ENCODE measurements at regions not wholly inside any gene's neighbourhood (a gene's known extent, or its start where the extent isn't known, plus 50 kb on each side); places are given as distances from the start of the nearest gene placed in this dataset.
"Not testable (repeated sequence)": the region's sequence is repeated elsewhere in the genome, so short reads cannot be mapped to it uniquely, and the experiment has no call there.

DNA sequence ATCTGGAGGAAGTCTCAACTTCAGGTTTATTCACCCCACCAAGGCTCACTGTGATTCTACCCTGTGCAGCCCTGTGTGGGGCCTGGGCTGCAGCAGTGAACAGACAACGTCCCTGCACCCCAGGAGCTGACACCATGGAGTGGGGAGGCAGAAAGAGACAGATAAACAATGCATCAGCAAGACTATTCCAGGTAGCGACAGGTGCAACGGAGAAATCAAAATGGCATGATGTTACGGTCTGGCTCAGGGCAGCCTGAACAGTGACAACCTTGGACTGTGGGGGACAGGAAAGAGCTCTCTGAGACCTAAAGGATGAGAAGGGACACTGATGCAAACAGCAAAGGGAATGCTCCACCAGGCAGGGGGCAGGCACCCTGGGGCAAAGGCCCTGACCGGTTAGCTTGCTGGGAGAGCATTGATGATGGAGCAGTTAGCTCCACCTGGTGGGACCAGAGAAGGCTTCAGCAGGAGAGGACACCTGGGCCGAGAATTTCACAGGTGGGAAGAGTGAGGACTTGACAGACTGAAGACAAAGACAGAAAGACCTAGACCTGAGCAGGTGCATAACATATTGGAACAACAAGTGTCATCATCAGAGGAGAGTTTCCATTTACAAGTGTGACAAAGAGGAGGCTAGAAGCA is 589.9 kb downstream of the MATN1 start:
- no peak for DNase-seq

DNA sequence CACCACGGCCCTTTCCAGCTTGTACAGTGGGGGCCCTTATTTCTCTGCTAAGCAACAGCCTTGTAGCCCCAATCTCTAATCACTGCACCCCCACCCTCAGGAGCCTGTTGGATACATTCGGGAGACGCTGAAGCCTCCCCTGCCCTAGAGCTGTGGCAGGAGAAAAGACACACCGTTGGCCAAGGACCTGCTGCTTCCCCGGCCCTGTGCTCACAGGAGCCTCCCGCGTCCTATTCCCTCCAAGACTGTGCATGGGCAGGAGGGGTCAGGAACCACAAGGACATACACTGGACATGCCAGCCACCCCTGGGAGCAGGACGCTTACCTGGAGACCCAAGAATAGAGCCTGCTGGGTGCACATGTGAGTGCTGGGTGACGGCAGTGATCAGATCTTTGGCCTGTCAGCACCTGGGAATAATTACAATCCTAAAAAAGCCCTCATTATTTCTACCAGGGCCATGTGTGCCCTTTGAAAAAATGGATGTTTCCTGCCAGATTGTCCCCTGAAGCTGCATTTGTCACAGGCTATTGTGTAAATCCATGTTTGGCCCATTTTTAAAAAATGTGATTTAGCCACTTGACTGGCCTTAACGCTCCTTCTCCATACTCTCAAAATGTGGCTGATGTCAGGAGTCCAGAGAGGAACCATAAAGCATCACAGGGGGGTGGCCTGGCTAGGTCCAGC is 590.6 kb downstream of the MATN1 start:
- DNase-seq, result no peak

DNA sequence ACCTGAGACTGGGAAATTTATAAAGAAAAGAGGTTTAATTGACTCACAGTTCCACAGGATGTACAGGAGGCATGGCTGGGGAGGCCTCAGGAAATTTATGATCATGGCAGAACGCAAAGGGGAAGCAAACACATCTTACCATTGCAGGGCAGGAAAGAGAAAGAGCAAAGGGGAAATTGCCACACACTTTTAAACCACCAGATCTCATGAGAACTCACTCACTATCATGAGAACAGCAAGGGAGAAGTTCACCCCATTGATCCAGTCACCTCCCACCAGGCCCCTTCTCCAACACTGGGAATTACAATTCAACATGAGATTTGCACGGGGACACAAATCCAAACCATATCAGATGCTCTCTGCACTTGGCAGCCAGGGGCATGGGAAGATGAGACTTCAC is 592.8 kb downstream of the MATN1 start:
- not testable (repeated sequence) for DNase-seq

DNA sequence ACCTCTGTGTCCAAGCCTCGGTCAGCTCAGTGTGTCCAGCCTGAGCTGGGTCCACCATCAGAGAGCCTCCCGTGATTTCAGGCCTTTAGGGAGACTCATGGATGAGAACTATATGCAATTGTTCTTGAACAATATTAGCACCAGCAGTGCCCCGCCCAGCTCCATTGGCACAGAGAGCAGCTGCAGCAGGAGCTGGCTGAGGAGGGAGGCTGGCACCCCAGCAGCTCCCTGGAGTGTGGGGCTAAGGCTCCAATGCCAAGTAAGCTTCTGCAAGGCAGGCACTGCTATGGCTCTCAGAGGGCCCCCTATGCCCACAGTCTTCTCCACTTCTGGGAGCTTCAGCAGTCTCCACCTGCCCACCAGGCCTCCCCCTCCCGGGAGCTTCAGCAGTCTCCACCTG is 593.3 kb downstream of the MATN1 start:
- no peak for DNase-seq

DNA sequence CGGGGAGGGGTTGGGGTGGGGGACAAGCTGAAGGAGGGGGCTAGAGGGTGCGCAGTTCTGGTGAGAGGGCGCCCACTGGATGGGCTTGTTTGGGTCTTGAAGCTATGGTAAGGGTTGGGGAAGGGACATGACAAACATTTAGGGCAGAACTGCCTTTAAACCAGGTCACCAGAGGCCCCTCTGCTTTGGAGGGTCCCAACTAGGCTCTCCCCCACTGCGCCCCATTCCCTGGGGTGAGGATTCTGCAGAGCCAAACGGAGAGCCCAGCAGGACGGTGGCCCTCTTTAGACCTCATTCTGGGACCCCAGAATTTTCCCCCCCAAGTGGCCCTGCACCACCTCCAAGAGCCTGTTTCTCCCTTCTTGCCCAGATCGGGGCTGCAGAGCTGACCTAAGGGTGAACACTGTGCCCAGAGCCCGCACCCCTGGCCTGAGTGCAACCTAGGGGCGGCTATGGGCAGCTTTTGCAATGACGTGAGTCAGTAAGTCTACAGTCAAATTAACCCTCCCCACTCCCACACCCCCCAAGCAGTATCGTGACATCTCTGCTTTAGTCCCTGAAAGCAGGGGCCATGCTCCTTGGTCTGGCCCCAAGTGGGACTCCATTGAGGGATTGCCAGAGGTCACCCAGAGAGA is 593.8 kb downstream of the MATN1 start:
- DNase-seq, result no peak

DNA sequence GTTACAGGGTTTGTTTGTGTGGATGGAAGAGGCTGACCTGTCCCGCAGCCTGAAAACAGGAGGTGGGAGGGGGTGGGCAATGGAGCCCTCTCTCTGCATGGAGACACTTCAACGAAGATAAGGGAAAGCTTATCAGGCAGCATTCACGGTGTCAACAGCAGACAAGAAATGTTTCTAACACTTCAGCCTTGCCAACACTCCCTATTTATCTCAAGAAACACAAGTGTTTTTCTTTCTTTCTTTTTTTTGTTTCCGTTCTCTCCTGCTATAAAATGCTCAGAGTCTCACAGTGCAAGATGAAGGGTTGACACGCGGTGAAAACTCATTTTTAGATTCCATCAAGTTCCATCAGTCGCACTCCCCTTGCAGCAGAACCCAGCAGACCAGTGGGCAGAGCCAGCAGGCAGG is 594.4 kb downstream of the MATN1 start:
- DNase-seq, result no peak

DNA sequence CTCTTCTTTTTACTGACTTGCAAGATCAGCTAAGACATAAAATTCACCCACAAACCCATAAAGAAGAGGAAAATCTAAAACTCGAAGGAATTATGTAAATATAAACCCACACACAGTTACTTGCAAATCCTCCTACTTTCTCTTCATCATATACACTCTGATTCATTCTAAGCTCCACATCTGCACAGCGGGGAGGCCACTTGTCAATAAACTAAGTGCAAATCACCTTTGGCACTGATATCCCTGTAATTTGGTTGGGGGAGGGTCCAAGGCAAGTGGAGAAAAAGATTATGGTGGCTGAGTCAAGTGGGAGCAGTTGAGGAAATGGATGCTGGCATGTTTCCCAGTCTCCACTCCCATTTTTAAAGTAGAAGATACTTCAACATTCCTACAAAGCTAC is 596.5 kb downstream of the MATN1 start:
- no peak for DNase-seq

DNA sequence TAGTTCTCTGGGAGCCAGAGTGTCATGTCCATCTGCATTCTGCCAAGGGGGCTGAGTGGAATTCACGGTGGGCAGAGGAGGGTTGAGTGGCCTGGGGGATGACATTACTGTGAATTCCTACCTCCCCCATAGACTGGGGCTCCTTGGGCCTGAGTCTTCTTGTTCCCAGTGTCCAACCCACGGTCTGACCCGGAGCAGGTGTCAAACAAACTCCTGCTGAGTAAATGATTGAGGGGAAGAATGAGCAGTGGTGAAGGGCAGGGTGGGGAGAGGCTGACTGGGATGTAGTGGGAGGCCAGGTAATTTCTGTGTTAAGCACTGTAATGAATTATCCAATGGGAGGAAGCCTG is 597.6 kb downstream of the MATN1 start:
- DNase-seq, result no peak

DNA sequence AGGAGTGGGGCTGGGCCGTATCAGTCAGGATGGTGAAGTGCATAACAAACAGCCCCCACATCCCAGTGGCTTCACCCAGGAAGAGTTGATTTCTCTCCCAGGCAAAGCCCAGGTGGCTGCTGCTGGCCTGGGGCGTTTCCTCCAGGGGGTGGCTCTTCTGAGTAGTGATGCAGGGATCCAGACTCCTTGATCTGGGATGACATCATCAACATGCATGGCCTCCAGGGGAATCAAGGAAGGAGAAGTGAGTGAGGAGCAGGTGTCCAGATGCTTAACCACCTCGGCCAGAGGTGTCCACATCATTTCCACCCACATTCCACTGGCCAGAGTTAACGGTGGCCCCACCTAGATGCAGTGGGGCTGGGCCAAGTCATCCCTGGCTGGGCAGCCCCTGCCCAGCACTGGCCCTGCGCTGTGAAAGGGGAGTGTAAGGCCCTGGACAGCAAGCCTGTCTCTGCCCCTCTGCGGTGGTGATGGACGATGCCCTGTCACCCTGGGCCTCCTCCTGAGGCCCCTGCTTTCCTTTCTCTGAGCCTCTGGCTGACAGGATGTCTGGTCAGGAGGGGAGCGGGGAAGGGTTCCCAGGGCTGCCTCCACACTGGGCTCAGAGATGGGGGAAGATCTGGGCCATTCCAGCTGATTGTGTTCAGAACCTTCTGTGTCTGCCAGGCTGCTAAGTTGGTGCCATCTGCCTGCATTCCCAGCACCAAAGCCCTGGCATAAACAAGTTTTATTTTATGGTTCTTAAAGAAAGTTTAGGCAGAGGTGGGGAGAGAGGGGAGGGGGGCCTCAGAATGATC is 598.2 kb downstream of the MATN1 start:
- no peak for DNase-seq

DNA sequence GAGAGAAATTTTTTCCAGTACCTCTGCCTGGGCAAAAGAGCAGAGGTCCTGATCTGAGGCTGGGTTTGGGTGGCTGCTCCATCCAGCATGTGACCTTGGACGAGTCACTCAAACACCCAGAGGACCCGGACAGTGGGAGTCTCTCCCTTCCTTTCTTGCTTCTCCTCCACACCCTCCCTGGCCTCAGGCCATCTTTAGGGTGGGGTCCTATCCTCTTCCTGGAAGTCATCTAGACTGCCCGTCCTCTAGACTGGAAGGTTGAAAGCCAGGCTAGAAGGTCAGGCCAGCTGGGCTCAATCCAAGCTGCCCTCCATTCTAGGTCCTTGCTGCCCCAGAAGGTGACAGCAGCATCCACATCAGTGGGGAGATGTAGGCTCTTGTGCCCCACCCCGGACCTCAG is 599.5 kb downstream of the MATN1 start:
- DNase-seq, result no peak

DNA sequence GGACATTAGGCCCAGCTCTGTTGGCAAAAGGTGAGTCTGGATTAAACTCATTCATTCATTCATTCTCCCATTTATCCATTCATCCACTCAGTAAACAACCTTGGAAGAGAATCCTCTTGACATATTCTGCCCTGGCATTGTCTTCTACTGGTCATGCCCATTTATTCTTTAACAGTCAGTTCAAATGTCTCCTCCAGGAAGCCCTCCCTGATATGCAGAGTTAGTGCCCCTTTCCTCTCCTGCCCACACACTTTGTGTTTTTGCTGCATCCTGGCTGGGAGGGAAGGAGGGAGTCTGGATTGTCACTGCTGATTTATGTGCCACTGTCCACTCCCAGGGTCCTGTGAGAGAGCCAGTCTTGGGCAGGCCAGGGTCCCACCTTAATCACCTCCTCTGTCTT is 600.3 kb downstream of the MATN1 start:
- DNase-seq, result no peak

DNA sequence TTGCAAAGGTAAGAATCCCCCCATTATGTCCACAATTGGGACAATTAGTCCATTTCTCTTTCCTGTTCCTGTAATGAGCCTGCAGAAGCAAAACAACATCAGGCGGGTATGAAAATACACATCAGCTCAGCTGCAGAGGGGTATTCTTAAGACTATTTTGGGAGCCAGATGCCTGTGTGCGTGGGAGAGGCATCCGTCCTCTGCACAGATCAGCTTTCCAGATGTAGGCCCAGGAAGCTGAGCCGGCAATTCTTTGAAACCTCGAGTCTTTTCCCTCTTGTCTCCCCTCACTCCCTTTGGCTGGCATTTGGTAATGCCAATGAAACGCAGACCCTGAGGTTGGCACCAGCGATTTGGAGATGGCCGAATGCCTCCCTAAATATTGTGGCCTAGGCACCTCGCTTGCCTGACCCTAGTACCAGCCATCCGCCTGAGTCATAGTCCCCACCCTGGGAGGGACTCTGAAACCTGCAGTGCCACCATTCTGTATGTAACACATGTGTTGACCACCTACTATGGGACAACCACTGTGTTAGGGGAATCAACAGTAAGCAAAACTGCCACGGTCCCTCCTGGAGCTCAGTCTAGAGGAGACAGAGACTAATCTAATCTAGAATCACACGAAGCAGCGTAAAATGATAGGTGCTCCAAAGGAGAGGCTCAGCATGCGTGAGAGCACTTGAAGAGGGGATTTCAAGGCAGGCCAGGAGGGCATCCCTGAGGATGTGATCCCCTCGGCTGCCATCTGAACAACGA is 603.0 kb downstream of the MATN1 start:
- no peak for DNase-seq

DNA sequence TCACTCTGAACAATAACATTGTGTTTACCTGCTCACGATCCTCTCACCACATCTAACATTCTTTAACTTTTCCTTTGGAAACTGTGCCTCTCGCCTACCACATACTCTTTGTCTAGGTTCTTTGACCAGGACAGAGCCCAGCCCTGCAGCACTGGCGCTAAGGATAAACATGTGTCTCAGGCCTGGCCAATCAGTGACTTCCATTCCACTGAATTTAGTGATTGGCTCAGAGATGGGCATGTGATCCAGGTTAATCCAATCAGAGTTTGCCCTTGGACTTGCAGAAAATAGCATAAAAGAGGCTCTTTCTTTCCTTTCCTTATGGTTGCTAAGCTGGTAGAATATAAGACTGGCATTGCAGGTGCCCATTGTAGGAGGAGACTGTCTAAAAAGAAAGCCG is 605.7 kb downstream of the MATN1 start:
- no peak for DNase-seq

DNA sequence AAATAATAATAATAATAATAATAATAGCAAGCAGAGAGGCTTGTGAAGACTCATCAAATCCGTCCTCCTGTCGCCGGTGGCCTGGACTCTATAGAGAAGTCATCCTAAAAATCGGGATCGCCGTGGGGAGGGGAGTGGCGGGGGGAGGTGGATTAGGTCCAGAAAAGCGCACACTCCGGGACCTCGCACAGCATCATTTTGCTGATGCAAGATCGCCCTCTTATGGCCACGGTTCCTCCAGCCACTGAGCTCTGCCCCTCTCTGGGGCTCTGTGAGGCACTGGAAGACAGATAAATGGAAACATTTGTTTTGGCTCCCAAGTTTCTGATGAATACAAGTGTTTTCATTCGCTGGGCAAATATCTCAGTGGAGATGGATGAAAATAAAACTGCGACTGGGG is 612.0 kb downstream of the MATN1 start:
- peak; percentile 43 for DNase-seq

DNA sequence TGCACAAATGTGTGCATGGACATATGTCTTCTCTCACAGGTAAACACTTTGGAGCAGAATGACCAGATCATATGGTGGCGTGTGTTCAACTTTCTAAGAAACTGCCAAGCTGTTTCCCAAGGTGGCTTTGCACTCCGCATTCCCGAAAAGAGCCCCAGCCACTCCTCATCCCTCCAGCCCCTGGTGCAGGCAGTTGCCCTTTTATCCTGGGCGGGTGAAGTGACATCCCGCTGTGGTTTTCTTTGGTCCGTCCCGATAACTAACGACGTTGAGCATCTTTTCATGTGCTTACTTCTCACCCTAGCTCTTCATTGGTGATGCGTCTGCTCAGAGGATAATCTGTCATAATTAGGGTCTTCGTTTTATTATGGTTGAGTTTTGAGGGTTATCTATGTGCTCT is 612.5 kb downstream of the MATN1 start:
- DNase-seq, result no peak

DNA sequence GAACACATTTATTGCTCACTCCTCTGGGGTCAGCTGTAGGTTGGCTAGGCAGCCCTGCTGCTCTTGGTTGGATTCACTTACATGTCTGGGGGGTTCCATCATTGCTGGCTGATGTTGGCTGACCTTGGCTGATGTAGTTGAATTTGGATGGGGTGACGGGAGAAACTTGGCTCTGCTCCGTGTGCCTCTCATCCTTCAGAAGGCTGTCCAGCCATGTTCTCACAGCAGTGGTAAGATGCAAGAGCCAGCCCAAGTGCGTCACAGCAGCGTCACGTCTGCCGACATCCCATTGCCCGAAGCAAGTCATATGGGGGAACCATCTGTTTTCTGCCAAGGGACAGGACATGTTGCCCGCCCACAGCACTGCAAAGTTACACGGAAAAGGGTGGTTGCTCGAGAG is 613.5 kb downstream of the MATN1 start:
- no peak for DNase-seq

DNA sequence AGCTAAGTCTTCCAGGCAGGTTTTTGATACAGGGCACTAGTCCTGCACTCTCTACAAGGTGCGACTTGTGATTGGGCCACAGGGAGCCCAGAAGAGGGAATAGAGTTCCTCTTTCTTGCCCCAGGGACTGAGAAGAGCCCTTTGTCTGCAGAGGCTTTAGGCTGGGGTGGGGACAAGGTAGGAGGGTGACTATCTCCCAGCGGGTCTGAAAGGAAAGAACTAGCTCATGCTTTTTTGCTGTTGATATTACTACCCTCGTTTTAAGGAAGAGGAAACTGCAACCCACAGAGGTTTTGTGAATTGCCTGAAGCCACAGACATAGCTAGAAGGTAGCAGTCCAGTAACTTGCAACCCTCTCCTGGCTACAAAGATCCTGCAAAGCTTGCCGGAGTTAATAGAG is 615.2 kb downstream of the MATN1 start:
- DNase-seq, result no peak

DNA sequence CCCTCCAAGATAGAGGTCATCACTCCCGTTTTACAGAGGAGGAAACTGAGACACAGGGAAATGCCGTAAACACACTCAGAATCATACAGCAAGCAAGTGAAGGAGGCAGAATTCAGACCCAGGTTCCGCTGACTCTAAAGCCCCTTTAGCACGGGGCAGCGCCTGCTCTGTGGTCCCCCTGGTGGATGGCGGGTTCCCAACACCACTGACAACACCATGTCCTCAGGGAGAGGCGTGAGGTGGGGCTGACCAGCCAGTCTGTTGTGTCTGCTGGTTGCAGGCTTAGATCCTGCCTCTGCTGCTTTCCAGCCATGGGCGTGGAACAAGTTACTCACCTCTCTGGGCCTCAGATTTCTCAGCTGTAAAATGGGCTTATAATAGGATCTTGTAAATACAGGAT is 617.3 kb downstream of the MATN1 start:
- no peak for DNase-seq

DNA sequence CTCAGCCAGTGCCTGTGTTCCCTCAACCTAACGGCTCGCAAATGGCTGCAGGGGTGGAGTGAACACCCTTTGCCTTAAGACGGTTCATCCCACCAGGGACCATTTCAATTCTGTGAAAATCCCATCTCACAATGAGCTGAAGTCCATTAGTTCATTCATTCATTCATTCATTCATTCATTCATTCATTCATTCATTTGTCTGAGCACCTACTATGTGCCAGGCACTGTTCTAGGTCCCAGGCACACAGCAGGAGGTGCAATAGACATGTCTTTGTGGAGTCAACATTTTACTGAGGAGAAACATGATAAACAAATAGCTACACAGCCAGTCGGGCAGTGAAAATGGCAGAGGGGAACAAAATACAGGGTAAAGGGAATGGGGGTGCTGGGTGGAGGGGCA is 618.8 kb downstream of the MATN1 start:
- no peak for DNase-seq

DNA sequence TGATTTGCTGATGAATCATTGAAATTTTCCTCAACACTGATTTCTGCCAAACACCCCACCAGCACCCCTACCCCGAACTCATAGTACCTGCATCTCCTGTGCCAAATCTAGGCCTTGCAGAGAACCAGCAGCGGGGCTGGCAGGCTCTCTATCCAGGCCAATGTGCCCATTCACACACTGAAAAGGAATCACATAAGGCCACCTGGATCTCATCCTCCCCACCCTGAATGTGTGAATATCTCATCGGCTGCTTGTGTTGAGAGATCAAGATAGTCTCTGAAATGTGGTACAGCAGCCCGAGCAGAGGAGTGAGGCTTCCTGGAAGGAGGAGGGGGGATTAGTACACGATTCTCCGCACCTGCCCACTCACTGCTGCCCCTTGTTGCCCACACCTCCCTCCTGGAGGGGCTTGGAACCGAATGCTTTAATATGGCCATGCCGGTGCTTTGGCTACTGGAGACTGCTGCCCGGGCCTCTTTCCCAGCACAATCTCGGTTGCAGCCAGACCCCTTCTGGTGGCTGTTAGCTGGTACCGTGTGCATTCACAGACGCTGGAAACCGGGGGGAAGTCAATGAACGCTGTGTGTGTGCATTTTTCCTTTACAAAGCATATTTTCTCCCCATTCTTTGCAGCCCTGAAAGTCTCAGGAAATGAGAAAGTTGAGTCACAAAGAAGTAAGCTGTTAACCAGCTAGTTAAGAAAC is 619.5 kb downstream of the MATN1 start:
- DNase-seq, result no peak

DNA sequence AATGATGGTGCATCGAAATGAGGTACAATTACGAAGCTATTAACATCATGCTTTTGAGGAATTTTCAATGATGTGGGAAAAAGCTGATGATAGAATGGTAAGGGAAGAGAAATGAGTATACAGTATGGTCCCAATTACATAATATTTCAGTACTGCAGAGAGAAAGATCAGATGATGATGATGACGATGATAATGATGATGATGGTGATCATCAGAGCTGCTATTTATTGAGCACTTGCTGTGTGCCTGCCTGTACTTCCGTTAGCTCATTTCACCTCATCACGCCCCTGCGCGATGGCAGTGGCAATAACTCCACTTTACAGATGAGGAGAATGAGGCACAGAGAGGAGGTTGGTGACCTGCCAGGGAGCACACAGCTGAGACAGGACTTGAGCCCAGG is 620.8 kb downstream of the MATN1 start:
- no peak for DNase-seq

DNA sequence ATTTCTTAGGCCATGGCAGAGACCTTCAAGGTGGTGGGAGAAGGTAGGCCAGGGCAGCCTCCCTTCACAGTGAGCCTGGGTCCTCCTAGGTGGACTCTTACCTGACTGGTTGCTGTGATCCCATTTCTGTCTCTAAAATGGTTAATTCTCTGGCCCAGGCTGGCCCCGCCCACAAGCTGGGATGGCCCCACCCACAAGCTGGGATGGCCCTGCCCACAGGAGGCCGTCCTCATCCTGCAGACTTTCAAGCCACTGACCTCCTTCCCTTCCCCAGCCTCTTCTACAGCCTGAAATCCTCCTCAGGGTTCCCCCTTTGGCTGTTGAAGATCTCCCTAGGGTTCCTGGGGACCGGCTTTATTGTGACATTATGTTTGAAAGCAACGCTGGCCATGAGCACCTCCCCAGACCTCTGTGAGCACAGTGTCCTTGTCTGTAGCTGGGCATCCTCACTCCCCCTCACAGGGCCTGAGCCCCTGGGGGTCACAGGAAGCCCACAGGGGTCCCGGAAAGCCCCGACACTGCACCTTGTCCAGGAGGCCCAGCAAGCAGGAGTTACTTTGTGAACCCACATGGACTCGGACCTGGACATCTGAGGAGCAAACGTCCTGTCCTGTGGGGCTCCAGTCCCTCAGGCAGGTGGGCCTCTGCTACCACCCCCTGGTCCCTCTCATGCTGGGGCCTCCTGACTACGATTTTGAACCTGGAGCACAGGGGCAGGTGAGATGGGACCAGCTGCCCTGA is 621.7 kb downstream of the MATN1 start:
- DNase-seq, result no peak

All from NCI-H1694 (cell line).